IMR-90 (cell line): ENCODE measurements at regions not wholly inside any gene's neighbourhood (a gene's known extent, or its start where the extent isn't known, plus 50 kb on each side); places are given as distances from the start of the nearest gene placed in this dataset.

ENCODE experiments used
- ATAC-seq: fragments of 200-7000 bp; cut with Tn5 transposase; 2 replicates; pipeline ENCODE4 v1.9.1; 2020; ENCODE audit warnings: low read depth, mild to moderate bottlenecking, moderate library complexity
- BruUV-seq: library from RNA; stranded (reverse); fragments of 400-500 nt; replicated peaks from 2 replicates; lab custom pipeline; 2021; lab: Mats Ljungman, UMichigan
- CTCF ChIA-PET: fragments of 300-600 bp; formaldehyde crosslinking; extraction: SDS; loops from one replicate; lab custom pipeline; 2021; ENCODE audit warnings: antibody characterized with exemption; lab: Yijun Ruan, JAX
- POLR2A ChIA-PET: fragments of 300-600 bp; sonication (Branson Sonifier 250); formaldehyde crosslinking; loops from one replicate; lab custom pipeline; 2022; ENCODE audit warnings: antibody characterized with exemption; ENCODE audit not compliant: unreplicated experiment; lab: Charles Lee
- DNase-seq: peaks from one replicate; pipeline ENCODE4 v3.0.0; 2013
- H2AFZ ChIP-seq: replicated peaks from 2 replicates; pipeline ENCODE3; 2013; ENCODE audit warnings: low read length, mild to moderate bottlenecking; ENCODE audit not compliant: poor library complexity
- H2AK5ac ChIP-seq: 2 replicates; pipeline ENCODE4 v1.6.1; 2013; ENCODE audit warnings: low read depth, low read length, inconsistent platforms
- H2AK9ac ChIP-seq: replicated peaks from 2 replicates; pipeline ENCODE3; 2013; ENCODE audit warnings: mild to moderate bottlenecking, low read depth, low read length, moderate library complexity; ENCODE audit not compliant: poor library complexity
- H2BK120ac ChIP-seq: 2 replicates; pipeline ENCODE4 v1.6.1; 2013; ENCODE audit warnings: low read depth, low read length, inconsistent platforms
- H2BK15ac ChIP-seq: 3 replicates; pipeline ENCODE4 v1.6.1; 2013; ENCODE audit warnings: low read depth, low read length, inconsistent platforms
- H2BK20ac ChIP-seq: 2 replicates; pipeline ENCODE4 v1.6.1; 2013; ENCODE audit warnings: low read depth, mild to moderate bottlenecking, inconsistent platforms, low read length, moderate library complexity
- H2BK5ac ChIP-seq: 2 replicates; pipeline ENCODE4 v1.6.1; 2013; ENCODE audit warnings: mild to moderate bottlenecking, low read depth, low read length, inconsistent platforms; ENCODE audit not compliant: poor library complexity, severe bottlenecking
- H3K14ac ChIP-seq: replicated peaks from 2 replicates; pipeline ENCODE4 v1.6.1; 2013; ENCODE audit warnings: low read depth, low read length, inconsistent platforms
- H3K18ac ChIP-seq: 2 replicates; pipeline ENCODE4 v1.6.1; 2013; ENCODE audit warnings: low read depth, low read length, control low read depth
- H3K23ac ChIP-seq: 2 replicates; pipeline ENCODE4 v1.6.1; 2013; ENCODE audit warnings: low read depth, low read length, inconsistent platforms
- H3K27ac ChIP-seq: 2 replicates; pipeline ENCODE4 v1.5.1; 2013; ENCODE audit warnings: mild to moderate bottlenecking, control low read depth, low read length; ENCODE audit not compliant: insufficient read depth
- H3K27me3 ChIP-seq: 2 replicates; pipeline ENCODE4 v1.6.1; 2013; ENCODE audit warnings: low read length; ENCODE audit not compliant: control insufficient read depth, insufficient read depth
- H3K36me3 ChIP-seq: 2 replicates; pipeline ENCODE4 v1.6.1; 2013; ENCODE audit warnings: low read length, mixed read lengths; ENCODE audit not compliant: control insufficient read depth, insufficient read depth
- H3K4ac ChIP-seq: 2 replicates; pipeline ENCODE4 v1.6.1; 2013; ENCODE audit warnings: low read depth, low read length, inconsistent platforms
- H3K4me1 ChIP-seq: 2 replicates; pipeline ENCODE4 v1.6.1; 2013; ENCODE audit warnings: low read length, mixed read lengths; ENCODE audit not compliant: control insufficient read depth, insufficient read depth
- H3K4me2 ChIP-seq: 2 replicates; pipeline ENCODE4 v1.6.1; 2013; ENCODE audit warnings: low read depth, mild to moderate bottlenecking, control low read depth, low read length, moderate library complexity
- H3K4me3 ChIP-seq: 2 replicates; pipeline ENCODE4 v1.5.1; 2013; ENCODE audit warnings: low read depth, mild to moderate bottlenecking, control low read depth, low read length, moderate library complexity; ENCODE audit not compliant: insufficient read depth
- H3K56ac ChIP-seq: 2 replicates; pipeline ENCODE4 v1.6.1; 2013; ENCODE audit warnings: low read length, inconsistent platforms; ENCODE audit not compliant: insufficient read depth; ENCODE audit errors: extremely low read depth
- H3K79me1 ChIP-seq, 2 experiments: 2 replicates each; pipeline ENCODE4 v1.6.1; 2013; ENCODE audit warnings: low read length in 2 of 2, inconsistent platforms in 1 of 2, low read depth in 1 of 2
- H3K9ac ChIP-seq: 2 replicates; pipeline ENCODE4 v1.6.1; 2013; ENCODE audit warnings: low read depth, low read length, control low read depth
- H3K9me1 ChIP-seq: 2 replicates; pipeline ENCODE4 v1.6.1; 2013; ENCODE audit warnings: low read length, inconsistent platforms; ENCODE audit not compliant: insufficient read depth
- H3K9me3 ChIP-seq: 2 replicates; pipeline ENCODE4 v1.6.1; 2013; ENCODE audit warnings: low read length; ENCODE audit not compliant: control insufficient read depth, insufficient read depth
- H4K20me1 ChIP-seq: 2 replicates; pipeline ENCODE4 v1.6.1; 2013; ENCODE audit warnings: low read length, inconsistent platforms; ENCODE audit not compliant: insufficient read depth
- H4K5ac ChIP-seq: 2 replicates; pipeline ENCODE4 v1.6.1; 2013; ENCODE audit warnings: mild to moderate bottlenecking, low read depth, low read length, control low read depth
- H4K8ac ChIP-seq, 2 experiments: 2 replicates each; pipeline ENCODE4 v1.6.1; 2013; ENCODE audit warnings: low read depth in 2 of 2, low read length in 2 of 2, control low read depth in 1 of 2, inconsistent platforms in 1 of 2
- H4K91ac ChIP-seq: 2 replicates; pipeline ENCODE4 v1.6.1; 2013; ENCODE audit warnings: low read depth, low read length, inconsistent platforms; ENCODE audit not compliant: insufficient read depth
- BHLHE40 ChIP-seq: fragments of 150-350 bp; IDR thresholded peaks from 2 replicates; pipeline ENCODE4 v1.6.1; 2016; ENCODE audit warnings: mild to moderate bottlenecking, low read depth, low read length
- CTCF ChIP-seq: conservative IDR thresholded peaks from 2 replicates; pipeline ENCODE4 v1.5.1; 2012; ENCODE audit warnings: mild to moderate bottlenecking, low read depth, low read length, improper control_type of control experiment
- FOS ChIP-seq: fragments of 150-350 bp; IDR thresholded peaks from 2 replicates; pipeline ENCODE4 v1.6.1; 2016; ENCODE audit warnings: low read depth, low read length
- MAFK ChIP-seq: IDR thresholded peaks from 2 replicates; pipeline ENCODE4 v1.6.1; 2012; ENCODE audit warnings: low read depth, low read length, improper control_type of control experiment
- MAZ ChIP-seq: IDR thresholded peaks from 2 replicates; pipeline ENCODE4 v1.6.1; 2012; ENCODE audit warnings: low read depth, mild to moderate bottlenecking, low read length, improper control_type of control experiment, moderate library complexity, borderline replicate concordance
- POLR2A ChIP-seq: IDR thresholded peaks from 2 replicates; pipeline ENCODE4 v1.6.1; 2012; ENCODE audit warnings: mild to moderate bottlenecking, low read depth, low read length
- RAD21 ChIP-seq: IDR thresholded peaks from 2 replicates; pipeline ENCODE4 v1.6.1; 2012; ENCODE audit warnings: low read length, improper control_type of control experiment
- RCOR1 ChIP-seq: IDR thresholded peaks from 2 replicates; pipeline ENCODE4 v1.6.1; 2012; ENCODE audit warnings: mild to moderate bottlenecking, low read length, improper control_type of control experiment; ENCODE audit not compliant: insufficient replicate concordance
- SMC3 ChIP-seq: fragments of 150-350 bp; IDR thresholded peaks from 2 replicates; pipeline ENCODE4 v1.6.1; 2016; ENCODE audit warnings: low read depth, mild to moderate bottlenecking, antibody characterized with exemption, low read length, moderate library complexity
- USF2 ChIP-seq: fragments of 150-350 bp; IDR thresholded peaks from 2 replicates; pipeline ENCODE4 v1.6.1; 2017; ENCODE audit warnings: mild to moderate bottlenecking, antibody characterized with exemption, low read length, low read depth
- whole genome bisulfite sequencing, 2 experiments: methylation state at CpG; one replicate each; pipeline versions ENCODE4 v1.1.5 to v1.1.7; 2013; ENCODE audit warnings: missing lambda C conversion rate in 2 of 2; ENCODE audit not compliant: insufficient read length in 1 of 2; ENCODE audit errors: extremely low coverage in 2 of 2; 5-methylcytosine and 5-hydroxymethylcytosine counted together
- dilution Hi-C: fragments of 300-500 bp; cut with HindIII; formaldehyde crosslinking; loops from one replicate; pipeline ENCODE4 v1.14.3; 2018; ENCODE audit warnings: low sequenced_read_pairs; ENCODE audit not compliant: unreplicated experiment
- in situ Hi-C: fragments of 300-500 bp; cut with MboI; formaldehyde crosslinking; loops from 3 replicates; pipeline ENCODE4 v1.14.3; 2019; ENCODE audit warnings: low sequenced_read_pairs, inconsistent platforms, mixed read lengths
- intact Hi-C: fragments of 100-400 bp; cut with micrococcal nuclease; formaldehyde crosslinking; loops from 2 replicates; pipeline ENCODE4 v1.10.0; 2022

DNA sequence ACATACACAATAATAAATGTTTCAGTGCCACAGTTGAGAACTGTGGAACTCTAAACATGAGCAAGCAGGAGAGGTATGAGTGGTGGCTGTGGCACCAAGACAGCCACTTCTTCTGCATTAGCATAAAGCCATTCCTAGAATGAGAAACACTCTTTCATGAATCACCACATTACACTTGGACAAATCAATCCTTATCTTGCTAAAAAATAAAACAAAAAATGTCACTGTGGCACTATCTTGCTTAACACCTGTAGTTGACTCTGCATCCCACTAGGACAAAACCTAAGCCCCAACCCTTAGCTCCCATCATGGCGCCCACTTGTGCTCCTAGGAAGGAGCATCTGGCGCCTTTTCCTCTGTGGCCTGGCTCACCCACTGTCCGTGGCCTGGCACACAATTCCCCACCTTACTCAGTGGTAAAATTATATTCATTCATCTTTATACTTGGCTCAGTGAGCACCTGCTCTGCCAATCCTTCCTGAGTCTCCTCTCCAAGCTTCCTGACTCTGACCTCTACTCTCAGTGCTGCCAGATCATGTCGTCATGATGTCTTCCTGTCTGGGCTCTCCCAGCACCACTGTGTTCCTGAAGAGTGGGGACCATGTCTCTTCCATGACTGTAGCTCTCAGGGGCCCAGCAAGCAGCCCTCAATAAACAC is 272.9 kb downstream of the LNPK start:
- H2BK120ac ChIP-seq: no peak overlapping the region
- H3K4me3 ChIP-seq: no peak overlapping the region
- no peak overlapping the region for H2BK15ac ChIP-seq
- H3K27ac ChIP-seq: no peak overlapping the region
- intact Hi-C loops: no loop called here
- H3K27me3 ChIP-seq: peaks cover 2% of the 10 kb centered on the region; the same call in 1 of the 2 replicates
- H2AK5ac ChIP-seq: no peak overlapping the region
- H3K9me1 ChIP-seq: no peaks in the 10 kb centered on the region
- 20% methylated on average over 1 of the region's 4 CpGs; no CpG with 5 or more reads in 1 of the 2 experiments for WGBS, 2 experiments
- BruUV-seq: no TSS peak
- no peaks in the 10 kb centered on the region for H3K9me3 ChIP-seq
- no peaks in the 10 kb centered on the region for H3K4me1 ChIP-seq
- no peak overlapping the region for H2BK5ac ChIP-seq
- TF ChIP-seq RCOR1 (no peak), POLR2A (no peak), MAZ (no peak), USF2 (no peak), MAFK (no peak), RAD21 (no peak), CTCF (no peak), BHLHE40 (no peak), SMC3 (no peak), FOS (no peak)
- no peak overlapping the region for H3K4ac ChIP-seq
- H2AK9ac ChIP-seq: no peak overlapping the region
- no peak overlapping the region for H3K4me2 ChIP-seq
- H4K20me1 ChIP-seq: no peaks in the 10 kb centered on the region
- in situ Hi-C loops: no loop called here
- ChIA-PET CTCF (no interaction called here), POLR2A (no interaction called here)
- no peak overlapping the region for H2AFZ ChIP-seq
- no peak overlapping the region for H4K8ac ChIP-seq
- no peak overlapping the region for H3K9ac ChIP-seq
- dilution Hi-C loops: no loop called here
- H3K56ac ChIP-seq: no peak overlapping the region
- no peak overlapping the region for H2BK20ac ChIP-seq
- H3K23ac ChIP-seq: no peak overlapping the region
- ATAC-seq: no peak
- DNase-seq: no peak
- H3K18ac ChIP-seq: no peak overlapping the region
- H4K5ac ChIP-seq: no peak overlapping the region
- no peak overlapping the region for H4K91ac ChIP-seq
- H3K14ac ChIP-seq: no peak overlapping the region
- no peaks in the 10 kb centered on the region for H3K79me1 ChIP-seq
- H3K36me3 ChIP-seq: no peaks in the 10 kb centered on the region
